Stimulated activated CD4-positive, alpha-beta T cell treated with anti-CD3 and anti-CD28 coated beads, TNF-alpha, amount 100 ng/mL, for 4 hours (primary cell): ENCODE measurements at regions not wholly inside any gene's neighbourhood (a gene's known extent, or its start where the extent isn't known, plus 50 kb on each side); places are given as distances from the start of the nearest gene placed in this dataset.

Source experiments
- DNase-seq, 3 experiments: peaks; one replicate each; pipeline ENCODE4 v3.0.0-alpha.2; 2020; ENCODE audit warnings: low read depth in 3 of 3

GRCh38 chr10:2728087-2728486 lies 339.3 kb upstream of the PFKP start:
- no peak for DNase-seq

GRCh38 chr10:2716596-2716995 lies 350.8 kb upstream of the PFKP start:
- DNase-seq: no peak

GRCh38 chr10:2714597-2714996 lies 352.8 kb upstream of the PFKP start:
- no peak for DNase-seq

GRCh38 chr10:2703953-2704352 lies 363.4 kb upstream of the PFKP start:
- DNase-seq: no peak

GRCh38 chr10:2701802-2702201 lies 365.5 kb upstream of the PFKP start:
- DNase-seq: no peak

- no peak for DNase-seq
These were observed 366.6 kb upstream of the PFKP start for GRCh38 chr10:2700626-2701305.

GRCh38 chr10:2688958-2689357 lies 378.4 kb upstream of the PFKP start:
- DNase-seq: no peak

GRCh38 chr10:2686691-2687090 lies 380.7 kb upstream of the PFKP start:
- DNase-seq: no peak

GRCh38 chr10:2682491-2682890 lies 384.9 kb upstream of the PFKP start:
- DNase-seq: no peak

GRCh38 chr10:2681891-2682290 lies 385.5 kb upstream of the PFKP start:
- DNase-seq: no peak

- DNase-seq: no peak
These were observed 386.5 kb upstream of the PFKP start for GRCh38 chr10:2680821-2681220.

- no peak for DNase-seq
These were observed 387.7 kb upstream of the PFKP start for GRCh38 chr10:2679646-2680045.

- DNase-seq: no peak
These were observed 390.9 kb upstream of the PFKP start for GRCh38 chr10:2676455-2676854.

- DNase-seq: no peak
These were observed 392.9 kb upstream of the PFKP start for GRCh38 chr10:2674451-2674850.

GRCh38 chr10:2670864-2671263 lies 396.5 kb upstream of the PFKP start:
- DNase-seq: no peak

GRCh38 chr10:2665772-2666171 lies 401.6 kb upstream of the PFKP start:
- no peak for DNase-seq

GRCh38 chr10:2660276-2660675 lies 407.1 kb upstream of the PFKP start:
- no peak for DNase-seq

GRCh38 chr10:2659660-2660209 lies 407.6 kb upstream of the PFKP start:
- DNase-seq: no peak

- DNase-seq: no peak
These were observed 408.6 kb upstream of the PFKP start for GRCh38 chr10:2658780-2659179.

GRCh38 chr10:2650328-2650727 lies 417.0 kb upstream of the PFKP start:
- no peak for DNase-seq

- DNase-seq: no peak
These were observed 426.3 kb upstream of the PFKP start for GRCh38 chr10:2641028-2641427.

- no peak for DNase-seq
These were observed 433.7 kb upstream of the PFKP start for GRCh38 chr10:2633630-2634029.

GRCh38 chr10:2631557-2632205 lies 435.7 kb upstream of the PFKP start:
- DNase-seq: no peak
